Cardiac muscle cell (in vitro differentiated cells and primary cell): ENCODE measurements at regions not wholly inside any gene's neighbourhood (a gene's known extent, or its start where the extent isn't known, plus 50 kb on each side); places are given as distances from the start of the nearest gene placed in this dataset.

Experiments
- DNase-seq, 2 donors: peaks; one replicate each; pipeline versions ENCODE4 v3.0.0 to v3.0.0-alpha.2; 2010 to 2017; ENCODE audit warnings: low read depth in 1 of 2, low spot score in 1 of 2
- H3K27ac ChIP-seq: fragments of 200-600 bp; sonication (generic); 2 replicates; pipeline ENCODE4 v1.5.1; 2016
- H3K27me3 ChIP-seq: fragments of 200-600 bp; sonication (generic); 2 replicates; pipeline ENCODE4 v1.6.0; 2016; ENCODE audit warnings: control low read depth
- H3K36me3 ChIP-seq: fragments of 200-600 bp; sonication (generic); 2 replicates; pipeline ENCODE4 v1.5.1; 2016; ENCODE audit warnings: control low read depth
- H3K4me1 ChIP-seq: fragments of 200-600 bp; sonication (generic); 2 replicates; pipeline ENCODE4 v1.8.1; 2017; ENCODE audit warnings: low read depth, mild to moderate bottlenecking, mixed run types
- H3K4me3 ChIP-seq: fragments of 200-600 bp; sonication (generic); 2 replicates; pipeline ENCODE4 v1.5.1; 2016; ENCODE audit warnings: mild to moderate bottlenecking
- H3K9me3 ChIP-seq: fragments of 200-600 bp; sonication (generic); 2 replicates; pipeline ENCODE4 v1.5.1; 2017; ENCODE audit warnings: low read depth, mild to moderate bottlenecking, control low read depth
- CTCF ChIP-seq: IDR thresholded peaks from 2 replicates; pipeline ENCODE4 v1.5.1; 2012; ENCODE audit warnings: low read depth, mild to moderate bottlenecking, low read length

DNA sequence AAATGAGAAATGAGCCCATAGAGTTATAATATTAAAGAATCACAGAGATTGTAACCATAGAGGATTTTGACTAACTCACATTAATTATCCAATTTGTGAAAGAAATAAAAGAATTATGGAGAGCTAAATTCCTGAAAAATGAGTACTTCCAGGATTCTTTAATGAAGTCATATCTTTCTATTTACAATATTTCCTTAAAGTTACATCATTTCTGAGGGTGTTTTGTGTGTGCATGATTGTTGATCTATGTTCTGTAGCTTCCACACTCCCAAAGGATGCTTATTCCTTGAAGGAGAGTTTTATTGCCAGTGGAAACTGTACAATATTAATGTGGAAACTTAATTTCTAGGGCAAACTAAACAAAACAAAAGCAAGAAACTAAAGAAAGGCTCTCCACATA lies 299.6 kb downstream of the MDFIC start:
- Histone ChIP-seq H3K27me3 (no peaks in the 10 kb centered on the region), H3K27ac (no peak overlapping the region), H3K36me3 (no peaks in the 10 kb centered on the region), H3K4me3 (no peak overlapping the region), H3K4me1 (peaks cover 5% of the 10 kb centered on the region), H3K9me3 (no peaks in the 10 kb centered on the region)
- DNase-seq = no peak
- no peak for TF ChIP-seq CTCF

- DNase-seq = no peak
- H3K4me3 ChIP-seq = no peak overlapping the region
- H3K36me3 ChIP-seq = no peaks in the 10 kb centered on the region
- TF ChIP-seq CTCF = no peak
- H3K27ac ChIP-seq = no peak overlapping the region
- H3K4me1 ChIP-seq = peaks cover 7% of the 10 kb centered on the region
- no peaks in the 10 kb centered on the region for H3K9me3 ChIP-seq
- H3K27me3 ChIP-seq = no peaks in the 10 kb centered on the region
Measured at GRCh38 chr7:115218076-115218475, 296.2 kb downstream of the MDFIC start.

- peak; percentile 38 for TF ChIP-seq CTCF
- DNase-seq = peak in 1 of 2 donors; percentile 33
- H3K4me3 ChIP-seq = no peak overlapping the region
- H3K36me3 ChIP-seq = no peaks in the 10 kb centered on the region
- no peaks in the 10 kb centered on the region for H3K9me3 ChIP-seq
- H3K27me3 ChIP-seq = no peaks in the 10 kb centered on the region
- H3K4me1 ChIP-seq = peaks cover 7% of the 10 kb centered on the region
- H3K27ac ChIP-seq = no peak overlapping the region
Measured at GRCh38 chr7:115217373-115217772, 295.5 kb downstream of the MDFIC start.

GRCh38 chr7:115216652-115217051 lies 294.8 kb downstream of the MDFIC start:
- Histone ChIP-seq H3K27ac (no peak overlapping the region), H3K36me3 (no peaks in the 10 kb centered on the region), H3K4me3 (no peak overlapping the region), H3K9me3 (no peaks in the 10 kb centered on the region), H3K27me3 (no peaks in the 10 kb centered on the region), H3K4me1 (peaks cover 7% of the 10 kb centered on the region)
- DNase-seq = peak in 1 of 2 donors; percentile 8
- TF ChIP-seq CTCF = no peak

DNA sequence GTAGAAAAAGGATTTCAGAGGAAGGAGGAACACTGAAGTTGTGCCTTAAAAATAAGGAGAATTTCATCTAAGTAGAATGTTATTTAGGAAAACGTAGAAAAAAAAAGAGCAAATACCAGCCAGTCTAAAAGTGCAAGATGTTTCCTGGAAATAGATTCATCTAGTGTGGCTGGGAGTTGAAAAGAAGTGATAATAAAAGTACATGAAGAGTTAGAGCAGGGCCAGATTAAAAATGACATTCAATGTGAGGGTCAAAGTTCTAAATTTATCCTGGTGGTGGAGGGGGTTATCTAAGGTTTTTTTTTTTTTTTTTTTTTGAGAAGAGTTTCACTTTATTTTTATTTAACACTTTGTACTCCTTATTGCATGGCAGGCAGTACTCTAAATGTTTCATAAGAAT lies 289.3 kb downstream of the MDFIC start:
- DNase-seq = no peak
- Histone ChIP-seq H3K4me1 (peaks cover 9% of the 10 kb centered on the region), H3K36me3 (no peaks in the 10 kb centered on the region), H3K27me3 (no peaks in the 10 kb centered on the region), H3K4me3 (no peak overlapping the region), H3K9me3 (no peaks in the 10 kb centered on the region), H3K27ac (no peak overlapping the region)
- no peak for TF ChIP-seq CTCF

DNA sequence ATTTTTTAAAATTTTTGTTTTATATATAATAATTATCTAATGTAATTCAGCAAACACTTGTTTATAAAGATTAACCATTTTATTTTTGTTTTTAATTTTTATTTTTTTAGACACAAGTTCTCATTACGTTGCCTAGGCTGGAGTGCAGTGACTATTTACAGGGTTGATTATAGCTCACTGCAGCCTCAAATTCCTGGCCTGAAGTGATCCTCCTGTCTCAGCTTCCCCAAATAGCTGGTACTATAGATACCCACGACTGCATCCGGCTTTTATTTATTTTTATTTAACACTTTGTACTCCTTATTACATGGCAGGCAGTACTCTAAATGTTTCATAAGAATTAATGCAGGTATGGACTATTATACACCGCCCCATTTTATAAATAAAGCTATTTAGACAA lies 288.7 kb downstream of the MDFIC start:
- H3K9me3 ChIP-seq = no peaks in the 10 kb centered on the region
- H3K27ac ChIP-seq = no peak overlapping the region
- H3K36me3 ChIP-seq = no peaks in the 10 kb centered on the region
- no peaks in the 10 kb centered on the region for H3K27me3 ChIP-seq
- no peak for TF ChIP-seq CTCF
- no peak overlapping the region for H3K4me3 ChIP-seq
- no peak for DNase-seq
- H3K4me1 ChIP-seq = peaks cover 9% of the 10 kb centered on the region
